WTC11 (cell line): ENCODE measurements at regions not wholly inside any gene's neighbourhood (a gene's known extent, or its start where the extent isn't known, plus 50 kb on each side); places are given as distances from the start of the nearest gene placed in this dataset.

Source experiments
- ATAC-seq: fragments of 200-7000 bp; cut with Tn5 transposase; 2 replicates; pipeline ENCODE4 v1.10.0; 2021; ENCODE audit warnings: mild to moderate bottlenecking, moderate library complexity
- CTCF ChIA-PET: fragments of 300-600 bp; sonication (Branson Sonifier 250); formaldehyde crosslinking; loops from one replicate; lab custom pipeline; 2021; ENCODE audit warnings: antibody characterized with exemption; lab: Charles Lee
- POLR2A ChIA-PET: fragments of 350-600 bp; sonication (Branson Sonifier 250); formaldehyde crosslinking; loops from one replicate; lab custom pipeline; 2021; ENCODE audit warnings: antibody characterized with exemption; lab: Charles Lee
- DNase-seq: peaks from one replicate; pipeline ENCODE4 v3.0.0; 2021; ENCODE audit warnings: low spot score
- H3K27ac Mint-ChIP-seq: 2 replicates; pipeline ENCODE4 v1.8.0; 2021; ENCODE audit warnings: mixed read lengths
- H3K27me3 Mint-ChIP-seq: 2 replicates; pipeline ENCODE4 v1.8.0; 2021; ENCODE audit warnings: low read depth, mild to moderate bottlenecking, moderate library complexity, mixed read lengths
- H3K36me3 Mint-ChIP-seq: 2 replicates; pipeline ENCODE4 v1.8.0; 2021; ENCODE audit warnings: mixed read lengths
- H3K4me1 Mint-ChIP-seq: 2 replicates; pipeline ENCODE4 v1.8.0; 2022; ENCODE audit warnings: mixed read lengths
- H3K4me3 Mint-ChIP-seq: 2 replicates; pipeline ENCODE4 v1.8.0; 2021; ENCODE audit warnings: mild to moderate bottlenecking, moderate library complexity, mixed read lengths
- H3K9me3 Mint-ChIP-seq: 2 replicates; pipeline ENCODE4 v1.8.0; 2021; ENCODE audit warnings: mixed read lengths
- E2F4 ChIP-seq: sonication (generic); formaldehyde crosslinking; IDR thresholded peaks from 2 replicates; pipeline ENCODE4 v1.8.1; 2022; ENCODE audit warnings: low read depth, mild to moderate bottlenecking, moderate library complexity, missing genetic modification reagents, borderline replicate concordance
- E2F5 ChIP-seq: sonication (generic); formaldehyde crosslinking; IDR thresholded peaks from 2 replicates; pipeline ENCODE4 v1.8.1; 2022; ENCODE audit warnings: mild to moderate bottlenecking, moderate library complexity, missing genetic modification reagents
- ERG ChIP-seq: fragments of 250-450 bp; sonication (Bioruptor Pico); IDR thresholded peaks from 2 replicates; pipeline ENCODE4 v1.8.0; 2021; ENCODE audit warnings: mild to moderate bottlenecking
- IRF2 ChIP-seq: sonication (generic); formaldehyde crosslinking; IDR thresholded peaks from 2 replicates; pipeline ENCODE4 v1.8.0; 2022; ENCODE audit warnings: low read depth, missing genetic modification reagents, borderline replicate concordance
- JAZF1 ChIP-seq: fragments of 250-450 bp; sonication (Bioruptor Pico); IDR thresholded peaks from 2 replicates; pipeline ENCODE4 v1.9.0; 2021; ENCODE audit warnings: moderate library complexity, mild to moderate bottlenecking, inconsistent platforms
- MYBL2 ChIP-seq: sonication (generic); formaldehyde crosslinking; IDR thresholded peaks from 2 replicates; pipeline ENCODE4 v1.8.1; 2023; ENCODE audit warnings: mild to moderate bottlenecking, moderate library complexity, missing genetic modification reagents
- NR1H2 ChIP-seq: sonication (generic); formaldehyde crosslinking; IDR thresholded peaks from 2 replicates; pipeline ENCODE4 v1.9.0; 2021; ENCODE audit warnings: mild to moderate bottlenecking, moderate library complexity, missing genetic modification reagents
- PRRX2 ChIP-seq: fragments of 250-450 bp; sonication (Bioruptor Pico); IDR thresholded peaks from 2 replicates; pipeline ENCODE4 v1.8.0; 2021; ENCODE audit warnings: mild to moderate bottlenecking
- SMAD4 ChIP-seq: sonication (generic); formaldehyde crosslinking; IDR thresholded peaks from 2 replicates; pipeline ENCODE4 v1.8.0; 2022; ENCODE audit warnings: mild to moderate bottlenecking, missing genetic modification reagents
- SOX15 ChIP-seq: fragments of 250-450 bp; sonication (Bioruptor Pico); IDR thresholded peaks from 2 replicates; pipeline ENCODE4 v1.9.0; 2021; ENCODE audit warnings: mild to moderate bottlenecking
- TEAD1 ChIP-seq: sonication (generic); formaldehyde crosslinking; IDR thresholded peaks from 2 replicates; pipeline ENCODE4 v1.8.0; 2022; ENCODE audit warnings: mild to moderate bottlenecking, missing genetic modification reagents
- ZNF281 ChIP-seq: sonication (generic); formaldehyde crosslinking; IDR thresholded peaks from 2 replicates; pipeline ENCODE4 v1.8.0; 2023; ENCODE audit warnings: mild to moderate bottlenecking, missing genetic modification reagents
- ZNF317 ChIP-seq: sonication (generic); formaldehyde crosslinking; IDR thresholded peaks from 2 replicates; pipeline ENCODE4 v1.8.1; 2023; ENCODE audit warnings: low read depth, mild to moderate bottlenecking, moderate library complexity, missing genetic modification reagents, borderline replicate concordance
- ZNF423 ChIP-seq: fragments of 250-450 bp; sonication (Bioruptor Pico); IDR thresholded peaks from 2 replicates; pipeline ENCODE4 v2.1.2; 2022; ENCODE audit warnings: mild to moderate bottlenecking, moderate library complexity
- ZNF532 ChIP-seq: fragments of 250-450 bp; sonication (Bioruptor Pico); IDR thresholded peaks from 2 replicates; pipeline ENCODE4 v1.9.0; 2021; ENCODE audit warnings: mild to moderate bottlenecking, borderline replicate concordance

GRCh38 chr4:174111422-174111821, 172.0 kb downstream of the FBXO8 start (continued):
- no peak for TF ChIP-seq ZNF317
- no peak for TF ChIP-seq ERG (CRISPR knock-in tag)
- TF ChIP-seq SOX15 = no peak

- ChIA-PET POLR2A (no interaction called here), CTCF (interaction anchor here (3.8 kb wide), 1 partner anchor 10 kb away, joined by 12 read pairs; no protein-coding TSS in a partner anchor)
- H3K27ac Mint-ChIP-seq = no peak overlapping the region; the same call in 1 of the 2 replicates
- no peaks in the 10 kb centered on the region for H3K27me3 Mint-ChIP-seq
- ATAC-seq (no peak), DNase-seq (no peak)
- H3K9me3 Mint-ChIP-seq = no peaks in the 10 kb centered on the region
- no peak overlapping the region for H3K4me3 Mint-ChIP-seq
- no peaks in the 10 kb centered on the region for H3K36me3 Mint-ChIP-seq
- TF ChIP-seq E2F4 (CRISPR knock-in tag) = no peak
- no peak for TF ChIP-seq IRF2
- TF ChIP-seq ZNF281 = no peak
- no peak for TF ChIP-seq NR1H2 (CRISPR knock-in tag)
- no peak for TF ChIP-seq ZNF423 (CRISPR knock-in tag)
- TF ChIP-seq SMAD4 (CRISPR knock-in tag) = no peak
- no peak for TF ChIP-seq MYBL2 (CRISPR knock-in tag)
- no peak for TF ChIP-seq JAZF1 (CRISPR knock-in tag)
- TF ChIP-seq E2F5 = no peak
- no peak for TF ChIP-seq PRRX2 (CRISPR knock-in tag)
- TF ChIP-seq ZNF532 (CRISPR knock-in tag) = no peak
- TF ChIP-seq TEAD1 (CRISPR knock-in tag) = no peak
- peaks cover 10% of the 10 kb centered on the region for H3K4me1 Mint-ChIP-seq
Observed at GRCh38 chr4:174110180-174110579, 173.3 kb downstream of the FBXO8 start.
